Neuron (in vitro differentiated cells): ENCODE measurements at regions not wholly inside any gene's neighbourhood (a gene's known extent, or its start where the extent isn't known, plus 50 kb on each side); places are given as distances from the start of the nearest gene placed in this dataset.

Experiments used
- H2AFZ ChIP-seq: one replicate; pipeline ENCODE4 v1.6.1; 2013; ENCODE audit warnings: low read depth, mild to moderate bottlenecking, inconsistent platforms, low read length, moderate library complexity
- H3K27me3 ChIP-seq: one replicate; pipeline ENCODE4 v1.6.1; 2013; ENCODE audit warnings: low read length; ENCODE audit not compliant: insufficient read depth
- H3K36me3 ChIP-seq: one replicate; pipeline ENCODE4 v1.6.1; 2013; ENCODE audit warnings: low read length; ENCODE audit not compliant: insufficient read depth
- H3K4me1 ChIP-seq: one replicate; pipeline ENCODE4 v1.6.1; 2013; ENCODE audit warnings: low read length; ENCODE audit not compliant: insufficient read depth
- H3K4me3 ChIP-seq: 2 replicates; pipeline ENCODE4 v1.5.1; 2013; ENCODE audit warnings: mild to moderate bottlenecking, low read length, moderate library complexity
- H3K9me3 ChIP-seq: one replicate; pipeline ENCODE4 v1.6.1; 2013; ENCODE audit warnings: low read length

GRCh38 chr5:4969351-4969750, 170.8 kb upstream of the ADAMTS16 start:
- H2AFZ ChIP-seq, result no peak overlapping the region
- H3K36me3 ChIP-seq, result no peaks in the 10 kb centered on the region
- no peak overlapping the region for H3K4me3 ChIP-seq
- H3K27me3 ChIP-seq, result no peaks in the 10 kb centered on the region
- H3K9me3 ChIP-seq, result no peaks in the 10 kb centered on the region
- H3K4me1 ChIP-seq, result no peaks in the 10 kb centered on the region

GRCh38 chr5:4970171-4970570, 170.0 kb upstream of the ADAMTS16 start:
- Histone ChIP-seq H3K4me1 (no peaks in the 10 kb centered on the region), H3K36me3 (no peaks in the 10 kb centered on the region), H3K9me3 (no peaks in the 10 kb centered on the region), H3K27me3 (no peaks in the 10 kb centered on the region), H3K4me3 (no peak overlapping the region), H2AFZ (no peak overlapping the region)

- Histone ChIP-seq H3K4me1 (no peaks in the 10 kb centered on the region), H3K27me3 (peaks cover 3% of the 10 kb centered on the region), H2AFZ (no peak overlapping the region), H3K36me3 (no peaks in the 10 kb centered on the region), H3K9me3 (no peaks in the 10 kb centered on the region), H3K4me3 (no peak overlapping the region)
Observed at GRCh38 chr5:4976902-4977301, 163.2 kb upstream of the ADAMTS16 start.

- Histone ChIP-seq H3K4me3 (no peak overlapping the region), H2AFZ (no peak overlapping the region)
Observed at GRCh38 chr5:4977416-4978110, 162.6 kb upstream of the ADAMTS16 start.

GRCh38 chr5:4980201-4980600, 159.9 kb upstream of the ADAMTS16 start:
- no peak overlapping the region for H2AFZ ChIP-seq
- no peaks in the 10 kb centered on the region for H3K36me3 ChIP-seq
- no peak overlapping the region for H3K4me3 ChIP-seq
- peaks cover 3% of the 10 kb centered on the region for H3K27me3 ChIP-seq
- H3K9me3 ChIP-seq, result no peaks in the 10 kb centered on the region
- H3K4me1 ChIP-seq, result no peaks in the 10 kb centered on the region

More at GRCh38 chr5:4977416-4978110, 162.6 kb upstream of the ADAMTS16 start:
- Histone ChIP-seq H3K4me1 (no peaks in the 10 kb centered on the region), H3K9me3 (no peaks in the 10 kb centered on the region), H3K36me3 (no peaks in the 10 kb centered on the region), H3K27me3 (peaks cover 3% of the 10 kb centered on the region)

GRCh38 chr5:4981608-4982007, 158.5 kb upstream of the ADAMTS16 start:
- H3K27me3 ChIP-seq, result peaks cover 3% of the 10 kb centered on the region
- no peaks in the 10 kb centered on the region for H3K9me3 ChIP-seq
- H3K36me3 ChIP-seq, result no peaks in the 10 kb centered on the region
- no peak overlapping the region for H2AFZ ChIP-seq
- no peak overlapping the region for H3K4me3 ChIP-seq
- no peaks in the 10 kb centered on the region for H3K4me1 ChIP-seq

GRCh38 chr5:4983701-4984100, 156.4 kb upstream of the ADAMTS16 start:
- no peaks in the 10 kb centered on the region for H3K9me3 ChIP-seq
- no peaks in the 10 kb centered on the region for H3K4me1 ChIP-seq
- peaks cover 3% of the 10 kb centered on the region for H3K27me3 ChIP-seq
- H2AFZ ChIP-seq, result no peak overlapping the region
- H3K36me3 ChIP-seq, result no peaks in the 10 kb centered on the region
- no peak overlapping the region for H3K4me3 ChIP-seq

- H3K4me3 ChIP-seq, result no peak overlapping the region
- H3K27me3 ChIP-seq, result peaks cover 3% of the 10 kb centered on the region
- H3K36me3 ChIP-seq, result no peaks in the 10 kb centered on the region
- no peaks in the 10 kb centered on the region for H3K4me1 ChIP-seq
- no peak overlapping the region for H2AFZ ChIP-seq
- no peaks in the 10 kb centered on the region for H3K9me3 ChIP-seq
Observed at GRCh38 chr5:4984461-4984860, 155.7 kb upstream of the ADAMTS16 start.

- H3K4me3 ChIP-seq, result no peak overlapping the region
- H3K27me3 ChIP-seq, result no peaks in the 10 kb centered on the region
- H3K36me3 ChIP-seq, result no peaks in the 10 kb centered on the region
- no peaks in the 10 kb centered on the region for H3K4me1 ChIP-seq
- H3K9me3 ChIP-seq, result no peaks in the 10 kb centered on the region
- no peak overlapping the region for H2AFZ ChIP-seq
Observed at GRCh38 chr5:4987431-4987830, 152.7 kb upstream of the ADAMTS16 start.

- no peaks in the 10 kb centered on the region for H3K9me3 ChIP-seq
- no peaks in the 10 kb centered on the region for H3K36me3 ChIP-seq
Observed at GRCh38 chr5:4989118-4989517, 151.0 kb upstream of the ADAMTS16 start.

GRCh38 chr5:4990017-4990416, 150.1 kb upstream of the ADAMTS16 start:
- Histone ChIP-seq H3K27me3 (no peaks in the 10 kb centered on the region), H3K4me1 (no peaks in the 10 kb centered on the region), H2AFZ (no peak overlapping the region), H3K36me3 (no peaks in the 10 kb centered on the region), H3K4me3 (no peak overlapping the region), H3K9me3 (no peaks in the 10 kb centered on the region)

More at GRCh38 chr5:4989118-4989517, 151.0 kb upstream of the ADAMTS16 start:
- Histone ChIP-seq H2AFZ (no peak overlapping the region), H3K4me1 (no peaks in the 10 kb centered on the region), H3K4me3 (no peak overlapping the region), H3K27me3 (no peaks in the 10 kb centered on the region)

GRCh38 chr5:4990462-4990861, 149.7 kb upstream of the ADAMTS16 start:
- Histone ChIP-seq H2AFZ (no peak overlapping the region), H3K27me3 (no peaks in the 10 kb centered on the region), H3K9me3 (no peaks in the 10 kb centered on the region), H3K4me1 (no peaks in the 10 kb centered on the region), H3K36me3 (no peaks in the 10 kb centered on the region), H3K4me3 (no peak overlapping the region)

GRCh38 chr5:4991925-4992324, 148.2 kb upstream of the ADAMTS16 start:
- Histone ChIP-seq H3K36me3 (no peaks in the 10 kb centered on the region), H2AFZ (no peak overlapping the region), H3K4me3 (no peak overlapping the region), H3K27me3 (no peaks in the 10 kb centered on the region), H3K4me1 (no peaks in the 10 kb centered on the region), H3K9me3 (no peaks in the 10 kb centered on the region)

- no peaks in the 10 kb centered on the region for H3K4me1 ChIP-seq
- H3K9me3 ChIP-seq, result no peaks in the 10 kb centered on the region
- no peaks in the 10 kb centered on the region for H3K27me3 ChIP-seq
- H2AFZ ChIP-seq, result no peak overlapping the region
- no peaks in the 10 kb centered on the region for H3K36me3 ChIP-seq
- H3K4me3 ChIP-seq, result no peak overlapping the region
Observed at GRCh38 chr5:4995014-4995413, 145.1 kb upstream of the ADAMTS16 start.
